Transverse colon (tissue), 3 donors: ENCODE measurements at regions not wholly inside any gene's neighbourhood (a gene's known extent, or its start where the extent isn't known, plus 50 kb on each side); places are given as distances from the start of the nearest gene placed in this dataset.

Experiments
- CTCF ChIP-seq, 5 experiments: fragments of 200-600 bp in 3 of 5; fragments of 450-650 bp in 2 of 5; sonication (generic) in 3 of 5; IDR thresholded peaks; 1 replicate in 2 of 5; 2 replicates in 3 of 5; pipeline ENCODE4 v1.5.1; 2016 to 2017; ENCODE audit warnings: antibody characterized with exemption in 5 of 5, inconsistent platforms in 3 of 5, mild to moderate bottlenecking in 2 of 5, moderate library complexity in 1 of 5
- EP300 ChIP-seq: sonication (generic); formaldehyde crosslinking; IDR thresholded peaks from one replicate; pipeline ENCODE4 v1.6.1; 2017; ENCODE audit warnings: antibody characterized with exemption, low read depth

- TF ChIP-seq EP300 (no peak), CTCF (IDR thresholded peaks at IDR 0.05) (no peak)
Observed at GRCh38 chr19:28184997-28185396, 1028.0 kb downstream of the UQCRFS1 start.
